HCT116 (cell line): ENCODE measurements at regions not wholly inside any gene's neighbourhood (a gene's known extent, or its start where the extent isn't known, plus 50 kb on each side); places are given as distances from the start of the nearest gene placed in this dataset.

ENCODE experiments used
- TF ChIP-seq, protein P1 (sequence below): IDR thresholded peaks from 2 replicates; pipeline ENCODE4 v1.6.1; 2012
- TF ChIP-seq, protein P2 (sequence below), 3 experiments: fragments of 200-600 bp in 1 of 3; sonication (generic) in 1 of 3; IDR thresholded peaks in 2 of 3; conservative IDR thresholded peaks in 1 of 3; 2 replicates each; pipeline ENCODE4 v1.5.1; 2012 to 2017; ENCODE audit warnings: low read depth in 2 of 3, low read length in 2 of 3, antibody characterized with exemption in 1 of 3, borderline replicate concordance in 1 of 3, control low read depth in 1 of 3, mild to moderate bottlenecking in 1 of 3, mixed read lengths in 1 of 3, mixed run types in 1 of 3, moderate library complexity in 1 of 3; ENCODE audit not compliant: insufficient read depth in 1 of 3

DNA sequence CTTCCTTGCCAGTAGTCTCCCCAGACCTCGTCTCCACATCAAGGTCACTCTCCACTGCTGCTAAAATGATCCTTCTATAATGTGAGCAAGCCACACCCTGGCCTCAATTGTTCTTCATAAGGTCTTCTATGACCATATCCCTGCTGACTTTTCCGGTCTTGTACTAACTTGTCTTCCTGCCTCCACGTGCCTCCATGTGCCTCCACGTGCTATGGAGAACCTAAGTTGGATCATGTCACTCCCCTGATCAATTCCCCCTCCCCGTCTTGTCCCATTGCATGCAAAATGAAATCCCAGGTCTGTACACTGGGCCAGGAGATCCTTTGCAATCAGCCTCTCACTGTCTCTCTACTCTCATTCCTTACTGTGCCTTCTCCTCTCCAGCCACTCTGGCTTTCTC, 110.6 kb downstream of the TTC8 start:
- TF ChIP-seq, protein P1, sequence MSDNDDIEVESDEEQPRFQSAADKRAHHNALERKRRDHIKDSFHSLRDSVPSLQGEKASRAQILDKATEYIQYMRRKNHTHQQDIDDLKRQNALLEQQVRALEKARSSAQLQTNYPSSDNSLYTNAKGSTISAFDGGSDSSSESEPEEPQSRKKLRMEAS: no peak
- TF ChIP-seq, protein P2, sequence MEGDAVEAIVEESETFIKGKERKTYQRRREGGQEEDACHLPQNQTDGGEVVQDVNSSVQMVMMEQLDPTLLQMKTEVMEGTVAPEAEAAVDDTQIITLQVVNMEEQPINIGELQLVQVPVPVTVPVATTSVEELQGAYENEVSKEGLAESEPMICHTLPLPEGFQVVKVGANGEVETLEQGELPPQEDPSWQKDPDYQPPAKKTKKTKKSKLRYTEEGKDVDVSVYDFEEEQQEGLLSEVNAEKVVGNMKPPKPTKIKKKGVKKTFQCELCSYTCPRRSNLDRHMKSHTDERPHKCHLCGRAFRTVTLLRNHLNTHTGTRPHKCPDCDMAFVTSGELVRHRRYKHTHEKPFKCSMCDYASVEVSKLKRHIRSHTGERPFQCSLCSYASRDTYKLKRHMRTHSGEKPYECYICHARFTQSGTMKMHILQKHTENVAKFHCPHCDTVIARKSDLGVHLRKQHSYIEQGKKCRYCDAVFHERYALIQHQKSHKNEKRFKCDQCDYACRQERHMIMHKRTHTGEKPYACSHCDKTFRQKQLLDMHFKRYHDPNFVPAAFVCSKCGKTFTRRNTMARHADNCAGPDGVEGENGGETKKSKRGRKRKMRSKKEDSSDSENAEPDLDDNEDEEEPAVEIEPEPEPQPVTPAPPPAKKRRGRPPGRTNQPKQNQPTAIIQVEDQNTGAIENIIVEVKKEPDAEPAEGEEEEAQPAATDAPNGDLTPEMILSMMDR (IDR thresholded peaks at IDR 0.05 in 2 of 3, conservative IDR thresholded peaks at IDR 0.05 in 1 of 3; ENCODE audit: borderline replicate concordance in 1 of 3, insufficient read depth in 1 of 3, low read depth in 2 of 3, low read length in 2 of 3): no peak
